ENCODE measurements at regions not wholly inside any gene's neighbourhood (a gene's known extent, or its start where the extent isn't known, plus 50 kb on each side); places are given as distances from the start of the nearest gene placed in this dataset.
"Not testable (repeated sequence)": the region's sequence is repeated elsewhere in the genome, so short reads cannot be mapped to it uniquely, and the experiment has no call there.

GRCh38 chr16:31601737-31602384, 74.2 kb downstream of the AHSP start:
- TF ChIP-seq CTCF (conservative IDR thresholded peaks at IDR 0.05; ENCODE audit: low read depth, low read length); EZH2 (IDR thresholded peaks at IDR 0.05; ENCODE audit: low read length, unreplicated experiment); EZH2phosphoT487 (IDR thresholded peaks at IDR 0.05; ENCODE audit: borderline replicate concordance, low read length): not testable (repeated sequence)
